GM13976 (cell line): ENCODE measurements at regions not wholly inside any gene's neighbourhood (a gene's known extent, or its start where the extent isn't known, plus 50 kb on each side); places are given as distances from the start of the nearest gene placed in this dataset.

ENCODE experiments used
- DNase-seq: peaks from one replicate; pipeline ENCODE4 v3.0.0; 2012; ENCODE audit warnings: low spot score
- in situ Hi-C: fragments of 300-500 bp; cut with MboI; formaldehyde crosslinking; loops from one replicate; pipeline ENCODE4 v1.12.0; 2022; ENCODE audit warnings: low sequenced_read_pairs, mixed read lengths, inconsistent platforms; ENCODE audit not compliant: unreplicated experiment
- TF ChIP-seq, protein P1 (sequence below): IDR thresholded peaks from 2 replicates; pipeline ENCODE4 v1.5.1; 2012; ENCODE audit warnings: borderline replicate concordance, mild to moderate bottlenecking; ENCODE audit not compliant: insufficient read depth; ENCODE audit errors: extremely low read depth, missing control alignments, control extremely low read depth

DNA sequence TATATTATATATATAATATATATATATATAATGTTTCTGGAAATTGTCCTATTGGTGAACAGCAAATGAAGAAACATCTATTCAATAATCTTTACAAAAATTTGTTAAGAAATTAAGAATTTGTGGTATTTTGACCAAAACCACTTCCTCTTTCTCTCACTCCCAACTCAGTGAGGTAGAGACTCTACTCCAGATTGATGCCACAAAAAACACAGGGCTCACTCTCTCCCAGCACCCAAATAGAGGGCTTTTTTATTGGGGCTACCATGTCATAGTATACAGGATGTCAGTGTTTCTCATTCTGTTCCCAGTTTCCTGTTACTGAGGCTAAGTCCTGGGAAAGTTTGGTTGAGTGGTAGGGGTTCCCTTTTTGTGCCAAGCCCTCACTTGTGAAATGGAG lies 1155.4 kb downstream of the BCL11A start:
- no peak for DNase-seq
- in situ Hi-C loops: no loop called here
- TF ChIP-seq, protein P1, sequence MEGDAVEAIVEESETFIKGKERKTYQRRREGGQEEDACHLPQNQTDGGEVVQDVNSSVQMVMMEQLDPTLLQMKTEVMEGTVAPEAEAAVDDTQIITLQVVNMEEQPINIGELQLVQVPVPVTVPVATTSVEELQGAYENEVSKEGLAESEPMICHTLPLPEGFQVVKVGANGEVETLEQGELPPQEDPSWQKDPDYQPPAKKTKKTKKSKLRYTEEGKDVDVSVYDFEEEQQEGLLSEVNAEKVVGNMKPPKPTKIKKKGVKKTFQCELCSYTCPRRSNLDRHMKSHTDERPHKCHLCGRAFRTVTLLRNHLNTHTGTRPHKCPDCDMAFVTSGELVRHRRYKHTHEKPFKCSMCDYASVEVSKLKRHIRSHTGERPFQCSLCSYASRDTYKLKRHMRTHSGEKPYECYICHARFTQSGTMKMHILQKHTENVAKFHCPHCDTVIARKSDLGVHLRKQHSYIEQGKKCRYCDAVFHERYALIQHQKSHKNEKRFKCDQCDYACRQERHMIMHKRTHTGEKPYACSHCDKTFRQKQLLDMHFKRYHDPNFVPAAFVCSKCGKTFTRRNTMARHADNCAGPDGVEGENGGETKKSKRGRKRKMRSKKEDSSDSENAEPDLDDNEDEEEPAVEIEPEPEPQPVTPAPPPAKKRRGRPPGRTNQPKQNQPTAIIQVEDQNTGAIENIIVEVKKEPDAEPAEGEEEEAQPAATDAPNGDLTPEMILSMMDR: no peak

DNA sequence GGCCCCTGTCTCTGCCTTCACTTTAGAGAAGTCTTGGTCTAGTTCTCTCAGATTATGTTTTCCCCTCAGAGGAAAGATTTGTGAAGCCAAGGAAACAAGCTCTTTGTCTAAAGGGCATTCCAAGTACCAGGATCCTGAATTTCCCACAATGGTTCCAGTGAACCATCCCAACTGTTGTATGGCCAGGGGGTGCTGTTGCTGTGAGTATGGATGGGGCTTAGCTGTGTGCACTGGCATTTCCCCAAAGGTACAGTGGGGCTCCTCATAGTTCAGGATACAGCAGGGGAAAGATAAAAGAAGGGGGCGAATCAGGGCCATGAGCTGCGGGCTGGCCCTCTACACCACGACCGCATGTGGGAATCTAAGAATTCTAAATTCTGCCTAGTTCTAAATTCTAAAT lies 1154.0 kb upstream of the FANCL start:
- in situ Hi-C loops: no loop called here
- TF ChIP-seq, protein P1: no peak
- no peak for DNase-seq

DNA sequence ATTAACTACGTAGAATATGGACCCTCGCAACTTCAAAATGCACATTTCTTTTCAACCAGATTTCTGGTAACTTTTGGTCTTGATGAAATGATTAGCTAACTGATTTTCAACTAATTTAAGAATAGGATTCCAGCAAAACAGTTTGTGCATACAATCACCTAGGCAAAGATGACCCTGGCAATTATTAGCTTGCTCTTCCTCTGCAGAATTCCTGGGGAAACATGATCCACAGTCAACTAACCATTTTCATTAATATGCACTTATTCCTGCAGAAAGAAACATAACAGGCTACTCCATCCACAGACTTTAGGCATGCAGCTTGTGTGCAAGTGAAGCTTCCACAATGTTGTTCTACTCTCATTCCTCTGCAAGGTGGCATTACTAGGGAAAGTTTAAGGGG lies 1150.8 kb upstream of the FANCL start:
- TF ChIP-seq, protein P1: no peak
- in situ Hi-C loops: no loop called here
- no peak for DNase-seq

DNA sequence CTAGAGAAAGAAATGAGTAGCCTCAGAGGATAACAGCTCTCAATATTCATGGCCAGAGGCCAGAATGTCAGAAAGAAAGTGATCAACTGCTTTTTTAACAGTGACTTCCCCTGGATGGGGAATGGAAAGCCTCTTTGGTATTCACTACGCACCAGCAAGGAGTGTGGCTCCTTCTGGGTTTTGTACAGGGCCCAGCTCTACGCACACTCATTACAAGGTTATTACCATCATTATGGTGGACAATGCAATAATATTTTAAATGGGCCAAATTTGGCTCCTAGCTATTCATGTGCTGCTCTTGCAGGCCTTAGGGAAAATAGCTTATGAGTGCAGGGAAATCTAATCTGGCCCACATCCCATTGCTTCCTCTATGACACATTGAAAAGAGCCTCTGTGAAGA lies 1149.5 kb upstream of the FANCL start:
- TF ChIP-seq, protein P1: no peak
- in situ Hi-C loops: no loop called here
- no peak for DNase-seq

DNA sequence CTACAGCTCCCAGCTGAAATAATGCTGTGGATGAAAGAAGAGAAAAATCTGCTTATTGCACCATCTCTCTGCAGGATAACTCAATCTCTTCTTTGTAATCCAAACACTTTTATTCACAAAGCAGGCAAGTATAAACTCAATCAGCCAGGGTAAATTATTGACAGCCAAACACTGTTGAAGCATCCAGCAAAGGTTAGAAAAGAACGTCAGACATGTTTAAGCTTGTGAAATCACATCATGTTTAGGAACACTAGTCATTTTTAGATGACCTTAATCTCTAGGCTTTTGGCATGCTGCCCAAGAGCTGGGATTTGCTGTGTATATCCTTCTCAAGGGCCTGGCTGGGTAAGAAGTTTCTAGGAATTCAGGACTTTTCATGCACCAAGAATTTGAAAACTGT lies 1148.1 kb upstream of the FANCL start:
- in situ Hi-C loops: no loop called here
- DNase-seq: no peak
- TF ChIP-seq, protein P1: no peak

DNA sequence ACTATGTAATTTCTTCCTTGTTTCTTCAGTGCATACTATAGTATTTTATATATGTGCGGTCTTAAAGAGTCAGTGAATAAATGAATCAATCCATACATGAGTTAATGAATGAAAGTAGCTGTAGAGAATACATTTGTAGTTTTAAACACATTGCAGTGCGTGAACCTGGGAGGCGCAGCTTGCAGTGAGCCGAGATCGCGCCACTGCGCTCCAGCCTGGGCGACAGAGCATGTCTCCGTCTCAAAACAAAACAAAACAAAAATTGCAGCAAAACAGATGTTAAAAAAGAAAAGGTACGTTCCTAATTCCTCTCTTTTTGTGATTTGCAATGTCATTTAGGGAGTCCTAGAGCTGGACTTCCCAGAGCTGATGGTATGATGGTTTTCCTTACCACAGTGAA lies 1144.8 kb upstream of the FANCL start:
- TF ChIP-seq, protein P1: no peak
- in situ Hi-C loops: no loop called here
- DNase-seq: no peak

DNA sequence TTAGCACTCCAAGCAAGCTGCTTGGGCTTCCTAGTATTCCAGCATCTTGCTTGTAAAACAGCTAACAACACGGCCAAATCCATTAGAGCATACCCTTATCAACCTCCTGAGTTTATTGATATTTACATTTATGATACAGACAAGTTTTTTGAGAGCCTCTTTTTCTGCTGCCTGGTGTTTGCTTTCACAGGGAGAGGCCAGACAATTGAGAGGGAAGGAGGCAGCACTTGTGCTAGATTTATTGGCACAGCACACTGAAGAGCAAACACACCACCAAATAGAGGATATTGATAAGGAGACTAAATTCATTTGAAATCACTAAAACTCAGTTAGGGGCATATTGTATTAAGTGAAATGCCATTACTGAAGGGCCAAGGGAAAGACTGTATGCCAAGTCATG lies 1142.3 kb upstream of the FANCL start:
- DNase-seq: no peak
- in situ Hi-C loops: no loop called here
- TF ChIP-seq, protein P1: no peak
